ENCODE measurements at regions not wholly inside any gene's neighbourhood (a gene's known extent, or its start where the extent isn't known, plus 50 kb on each side); places are given as distances from the start of the nearest gene placed in this dataset.
"Not testable (repeated sequence)": the region's sequence is repeated elsewhere in the genome, so short reads cannot be mapped to it uniquely, and the experiment has no call there.

DNA sequence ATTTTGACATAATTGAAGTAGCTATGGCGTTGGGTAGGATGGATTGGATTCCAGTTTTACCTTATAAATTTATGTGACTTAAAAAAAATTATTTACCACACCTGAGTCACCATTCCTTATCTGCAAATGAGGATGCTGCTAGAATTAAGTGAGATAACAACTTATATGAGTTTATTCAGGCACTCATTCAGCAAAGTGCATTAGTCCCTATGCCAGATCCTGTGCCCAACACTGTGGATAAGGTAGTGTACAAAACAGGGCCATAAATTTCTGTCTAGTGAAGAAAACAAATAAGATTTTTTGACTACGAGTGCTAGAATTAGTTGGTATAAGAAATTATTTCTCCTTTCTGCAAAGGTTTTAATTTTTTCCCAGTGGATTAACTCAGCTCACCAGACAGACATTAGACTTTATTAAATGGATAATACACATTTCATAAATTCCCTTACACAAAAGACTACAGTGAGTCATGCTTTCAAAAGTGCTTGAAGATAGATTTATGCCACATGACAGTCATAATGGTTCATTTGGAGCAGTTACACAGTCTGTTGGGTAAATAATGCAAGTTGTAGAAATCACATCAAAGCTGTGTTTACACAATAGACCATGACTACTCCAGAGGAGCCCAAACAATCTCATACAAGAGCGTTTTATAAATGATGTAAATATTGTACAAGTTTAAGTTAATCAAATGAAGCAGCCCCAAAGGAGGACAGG, 129.9 kb upstream of the TGFBR2 start:
- no peak for DNase-seq

DNA sequence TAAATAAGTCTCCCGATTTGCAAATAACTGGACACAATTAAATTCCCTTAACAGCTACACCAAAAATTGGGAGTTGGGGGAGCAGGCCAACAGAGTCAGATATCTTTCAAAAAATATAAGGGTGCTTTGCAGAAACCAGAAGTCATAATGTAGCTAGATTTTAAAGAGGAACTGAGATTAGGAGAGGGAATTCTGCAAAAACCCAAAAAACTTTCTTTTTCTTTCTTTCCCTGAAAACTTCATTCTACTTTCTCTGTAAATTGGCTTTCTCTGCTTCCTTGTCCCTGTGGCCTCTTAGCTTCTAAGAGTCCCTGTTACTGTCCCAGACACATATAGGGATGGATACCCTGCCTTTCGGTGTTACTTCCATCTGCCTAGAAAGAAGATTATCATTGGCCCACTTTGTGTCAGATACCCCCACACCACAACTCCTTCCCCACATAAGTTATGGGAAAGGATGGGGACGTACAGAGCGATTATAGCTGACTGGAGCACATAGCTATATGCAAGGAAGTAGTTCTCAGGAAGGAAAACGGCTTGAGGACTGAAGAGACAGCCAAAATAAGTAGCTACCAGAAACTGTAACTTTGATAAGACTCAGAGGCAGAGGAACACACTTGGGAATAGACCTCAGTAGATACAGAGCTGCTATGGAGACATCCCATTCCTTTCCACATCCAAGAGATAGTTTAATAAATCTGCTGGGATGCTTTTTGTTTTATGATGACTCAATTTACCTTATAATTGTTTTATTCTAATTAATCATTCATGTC, 129.1 kb upstream of the TGFBR2 start:
- no peak for DNase-seq

DNA sequence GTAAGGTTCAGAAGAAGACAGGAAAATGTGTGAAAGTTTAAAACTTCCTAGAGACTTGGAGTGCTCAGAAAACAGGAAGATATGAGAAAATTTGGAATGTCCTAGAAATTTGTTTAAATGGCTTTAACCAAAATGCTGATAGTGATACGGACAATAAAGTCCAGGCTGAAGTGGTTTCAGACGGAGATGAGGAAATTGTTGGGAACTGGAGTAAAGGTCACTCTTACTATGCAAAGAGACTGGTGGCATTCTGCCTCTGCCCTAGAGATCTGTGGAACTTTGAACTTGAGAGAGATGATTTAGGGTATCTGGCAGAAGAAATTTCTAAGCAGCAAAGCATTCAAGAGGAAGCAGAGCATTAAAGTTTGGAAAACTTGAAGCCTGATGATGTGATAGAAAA, 126.7 kb upstream of the TGFBR2 start:
- DNase-seq: not testable (repeated sequence)

DNA sequence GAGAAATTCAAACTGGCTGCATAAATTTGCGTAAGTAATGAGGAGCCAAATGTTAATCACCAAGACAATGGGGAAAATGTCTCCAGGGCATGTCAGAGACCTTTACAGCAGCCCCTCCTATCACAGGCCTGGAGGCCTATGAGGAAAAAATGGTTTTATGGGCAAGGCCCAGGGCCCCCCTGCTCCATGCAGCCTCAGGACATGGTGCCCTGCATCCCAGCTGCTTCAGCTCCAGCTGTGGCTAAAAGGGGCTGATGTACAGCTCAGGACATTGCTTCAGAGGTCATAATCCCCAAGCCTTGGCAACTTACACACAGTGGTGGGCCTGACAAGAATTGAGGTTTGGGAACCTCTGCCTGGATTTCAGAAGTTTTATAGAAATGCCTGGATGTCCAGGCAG, 126.2 kb upstream of the TGFBR2 start:
- DNase-seq: not testable (repeated sequence)

DNA sequence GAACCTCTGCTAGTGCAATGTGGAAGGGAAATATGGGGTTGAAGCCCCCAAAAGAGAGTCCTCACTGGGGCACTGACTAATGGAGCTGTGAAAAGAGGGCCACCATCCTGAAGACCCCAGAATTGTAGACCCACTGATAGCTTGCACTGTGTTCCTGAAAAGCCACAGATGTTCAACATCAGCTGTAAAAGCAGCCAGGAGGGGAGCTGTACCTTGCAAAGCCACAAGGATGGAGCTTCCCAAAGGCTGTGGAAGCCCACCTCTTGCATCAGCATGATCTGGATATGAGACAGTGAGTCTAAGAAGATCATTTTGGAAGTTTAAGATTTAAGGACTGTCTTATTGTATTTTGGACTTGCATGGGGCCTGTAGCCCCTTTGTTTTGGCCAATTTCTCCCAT, 125.8 kb upstream of the TGFBR2 start:
- no peak for DNase-seq

DNA sequence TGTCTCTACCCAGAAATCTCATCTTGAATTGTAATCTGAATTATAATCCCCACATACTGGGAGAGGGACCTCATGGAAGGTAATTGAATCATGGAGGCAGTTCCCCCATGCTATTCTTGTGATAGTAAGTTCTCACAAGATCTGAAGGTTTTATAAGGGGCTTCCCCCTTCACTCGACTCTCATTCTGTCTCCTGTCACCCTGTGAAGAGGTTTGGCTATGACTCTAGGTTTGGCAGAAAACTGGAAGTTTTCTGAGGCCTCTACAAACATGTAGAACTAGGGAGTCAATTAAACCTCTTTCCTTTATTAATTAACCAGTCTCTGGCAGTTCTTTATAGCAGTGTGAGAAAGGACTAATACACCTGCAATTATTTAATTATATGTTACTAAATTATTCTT, 125.2 kb upstream of the TGFBR2 start:
- no peak for DNase-seq

DNA sequence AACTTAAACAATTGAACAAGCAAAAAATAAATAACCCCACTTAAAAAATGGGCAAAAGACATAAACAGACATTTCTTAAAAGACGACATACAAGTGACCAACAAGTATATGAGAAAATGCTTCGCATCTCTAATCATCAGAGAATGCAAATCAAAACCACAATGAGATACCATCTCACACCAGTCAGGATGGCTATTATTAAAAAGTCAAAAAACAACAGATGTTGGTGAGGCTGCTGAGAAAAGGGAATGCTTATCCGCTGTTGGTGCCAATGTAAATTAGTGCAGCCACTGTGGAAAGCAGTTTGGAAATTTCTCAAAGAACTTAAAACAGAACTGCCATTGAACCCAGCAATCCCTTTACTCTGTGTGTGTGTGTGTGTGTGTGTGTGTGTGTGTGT, 122.2 kb upstream of the TGFBR2 start:
- not testable (repeated sequence) for DNase-seq

DNA sequence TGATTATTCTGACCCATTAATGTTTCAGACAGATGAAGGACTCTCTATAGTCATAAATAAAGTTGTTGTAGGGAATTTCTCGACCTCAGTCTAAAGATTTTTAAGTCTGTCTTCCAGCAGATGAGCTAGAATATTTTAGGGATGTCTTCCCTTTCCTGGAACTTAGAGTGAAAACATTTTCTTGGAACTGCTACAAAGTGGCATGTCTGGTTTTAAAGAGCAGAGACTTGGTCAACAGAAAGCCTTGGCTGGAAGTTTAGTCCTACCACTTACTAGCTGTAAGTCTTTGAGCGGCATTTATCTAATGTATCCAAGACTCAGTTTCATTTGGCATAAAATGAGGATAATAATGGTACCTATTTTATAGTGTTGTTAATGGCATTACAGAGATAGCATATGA, 120.0 kb upstream of the TGFBR2 start:
- no peak for DNase-seq

DNA sequence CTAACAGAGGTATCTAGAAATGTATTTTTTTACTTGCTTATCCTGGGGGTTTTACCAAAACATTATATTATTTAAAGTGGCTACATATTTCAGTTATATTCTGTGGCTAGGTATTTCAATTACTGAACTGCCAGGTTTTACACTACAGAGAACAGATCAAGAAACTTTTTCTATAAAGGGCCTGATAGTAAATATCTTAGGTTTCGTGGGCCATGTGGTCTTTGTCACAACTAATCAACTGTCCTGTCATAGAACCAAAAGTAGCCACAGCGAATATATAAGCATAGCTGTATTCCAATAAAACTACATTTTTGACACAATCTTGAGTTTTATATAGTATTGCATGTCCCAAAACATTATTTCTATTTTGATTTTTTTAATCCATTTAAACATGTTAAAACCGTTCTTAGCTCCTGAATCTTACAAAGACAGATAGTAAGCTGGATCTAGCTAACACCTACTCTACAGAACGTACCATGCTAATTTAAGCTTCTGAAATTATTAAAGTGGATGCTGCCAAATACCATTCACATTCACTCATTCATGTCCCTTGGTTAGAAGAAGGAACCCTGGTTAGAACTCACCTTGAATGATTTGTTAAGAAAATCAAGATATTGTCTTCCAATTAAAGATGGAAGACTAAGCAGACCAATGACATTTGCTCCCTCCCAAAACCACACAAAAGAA, 118.2 kb upstream of the TGFBR2 start:
- DNase-seq: no peak

DNA sequence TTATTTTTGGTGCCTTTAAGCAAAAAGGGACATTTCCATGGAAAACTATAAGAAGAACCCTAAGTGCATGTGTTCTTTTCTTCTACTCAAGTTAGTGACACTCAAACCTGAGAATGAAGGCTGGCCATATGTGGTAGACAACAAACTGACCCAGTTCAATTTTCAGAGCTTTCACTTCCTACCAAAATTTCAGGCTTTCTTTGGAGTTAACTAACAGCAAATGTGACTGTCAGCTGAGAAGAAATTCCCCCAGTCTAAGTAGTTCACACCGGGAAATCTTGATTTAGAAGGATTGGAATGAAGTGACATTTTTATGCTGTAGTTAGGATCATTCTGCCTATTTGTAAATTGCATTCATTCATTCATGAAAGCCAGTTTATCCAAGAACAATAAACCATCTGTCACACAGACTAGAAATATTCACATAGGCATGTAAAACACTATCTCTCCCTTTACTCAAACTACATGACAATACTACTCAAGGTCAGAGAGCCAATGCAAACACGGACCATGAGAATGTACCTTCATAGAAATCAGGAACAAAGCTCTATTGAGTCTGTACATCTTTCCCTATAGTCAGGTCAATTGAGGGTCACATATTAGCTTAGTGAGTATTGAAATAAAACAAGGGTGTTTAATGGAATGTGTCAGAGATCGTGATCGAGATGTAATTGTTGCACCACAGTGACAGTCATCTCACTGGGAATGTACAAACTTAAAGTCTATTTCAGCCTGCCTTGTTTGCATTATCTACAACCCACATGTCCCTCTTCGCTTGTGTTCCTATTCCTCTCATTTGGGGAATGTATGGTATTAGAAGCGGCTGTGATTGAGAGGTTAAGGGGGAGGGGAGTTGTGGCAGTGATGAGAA, 113.8 kb upstream of the TGFBR2 start:
- no peak for DNase-seq

DNA sequence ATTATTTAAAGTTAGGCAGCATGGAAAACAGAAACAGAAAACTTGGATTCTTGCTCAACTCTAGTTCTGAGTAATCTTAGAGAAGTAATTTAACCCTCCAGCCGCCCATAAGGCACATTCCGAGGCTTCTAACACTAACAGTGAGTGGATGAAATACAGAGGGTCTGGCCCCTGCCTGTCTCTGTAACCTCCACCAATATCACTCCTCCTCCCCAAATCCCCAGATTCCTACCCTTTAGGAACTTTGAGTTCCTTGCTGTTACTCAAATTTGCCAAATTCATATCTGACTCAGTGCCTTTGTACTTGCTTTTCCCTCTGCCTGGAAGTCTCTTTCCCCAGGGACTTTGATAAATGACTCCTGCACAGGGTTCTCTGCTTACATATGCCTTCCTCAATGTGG, 112.5 kb upstream of the TGFBR2 start:
- no peak for DNase-seq

DNA sequence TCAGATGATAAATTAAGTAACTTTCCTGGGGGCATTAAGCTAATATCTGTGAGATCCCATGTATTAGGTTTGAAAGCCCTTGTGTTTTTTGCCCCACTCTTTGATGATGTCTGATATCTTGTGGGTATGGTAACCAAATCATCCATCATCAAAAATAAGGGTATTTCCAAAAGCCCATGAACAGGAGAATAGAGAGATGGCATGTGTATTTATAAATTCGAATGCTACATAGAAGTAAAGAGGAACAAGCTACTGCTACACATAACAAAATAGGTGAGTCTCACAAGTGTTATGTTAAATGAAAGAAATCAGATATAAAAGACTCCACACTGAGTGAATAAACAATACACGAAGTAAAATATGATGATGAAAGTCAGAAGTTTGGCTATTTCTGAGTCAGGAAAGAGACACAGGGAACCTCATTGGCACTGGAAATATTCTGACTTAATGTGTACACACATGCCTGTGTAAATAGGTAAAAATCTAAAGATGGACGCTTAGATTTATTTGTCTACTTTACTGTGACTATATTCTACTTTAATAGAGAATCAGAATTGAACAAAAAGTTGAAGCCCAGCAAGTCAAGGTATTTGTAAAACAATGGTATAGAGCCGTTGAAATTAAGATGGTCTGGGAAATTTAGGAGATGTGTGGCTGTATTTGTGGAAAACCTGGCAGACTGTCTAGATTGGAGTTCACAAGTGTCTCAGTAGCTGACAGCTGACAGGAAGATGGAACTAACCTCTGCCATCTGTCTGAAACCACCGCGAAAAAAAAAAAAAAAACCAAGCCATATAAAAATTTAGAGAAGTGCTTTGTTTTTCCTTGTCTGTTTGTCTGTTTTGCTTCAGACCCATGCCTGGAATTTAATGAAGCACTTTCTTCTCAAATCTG, 111.0 kb upstream of the TGFBR2 start:
- no peak for DNase-seq

DNA sequence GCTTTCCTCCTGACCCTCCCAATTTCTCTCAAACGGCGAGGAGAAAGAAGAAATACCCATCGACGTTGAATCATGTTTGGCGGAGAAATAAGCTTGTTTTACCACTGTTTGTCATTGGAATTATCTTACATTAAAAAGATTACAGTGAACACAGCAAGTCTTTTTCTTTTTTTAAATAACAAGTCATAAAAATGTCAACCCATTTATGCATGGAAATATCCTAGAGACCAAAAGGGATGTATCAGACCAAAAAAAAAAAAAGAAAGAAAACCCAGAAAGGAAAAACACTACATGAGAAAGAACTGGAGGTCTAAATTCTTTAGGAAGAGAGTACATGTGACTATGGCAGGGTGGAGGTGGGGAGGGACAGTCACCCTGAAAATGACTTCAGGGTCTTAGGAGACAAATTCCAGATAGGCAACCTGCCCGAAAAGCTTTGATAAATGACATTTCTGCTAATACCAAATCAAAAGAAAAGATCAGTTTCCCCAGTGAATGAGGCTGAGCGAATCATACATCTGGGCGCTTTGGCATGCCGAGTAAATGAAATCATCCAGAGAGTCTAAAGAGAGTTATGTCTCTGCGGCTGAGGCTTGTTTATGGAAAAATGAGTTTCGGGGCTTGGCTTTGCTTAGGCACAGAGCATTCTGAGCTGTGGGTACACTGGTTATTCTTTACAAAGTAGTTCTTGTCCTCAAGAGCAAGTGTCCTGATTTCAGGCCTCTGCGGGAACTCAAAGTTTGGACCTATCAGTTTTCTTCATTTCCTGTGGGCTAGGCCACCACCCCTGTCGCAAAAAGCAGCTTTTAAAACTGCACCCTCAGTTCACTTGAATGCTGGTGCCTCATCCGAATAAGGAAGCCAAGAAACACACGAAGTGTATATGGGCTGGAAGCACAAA, 110.1 kb upstream of the TGFBR2 start:
- no peak for DNase-seq

DNA sequence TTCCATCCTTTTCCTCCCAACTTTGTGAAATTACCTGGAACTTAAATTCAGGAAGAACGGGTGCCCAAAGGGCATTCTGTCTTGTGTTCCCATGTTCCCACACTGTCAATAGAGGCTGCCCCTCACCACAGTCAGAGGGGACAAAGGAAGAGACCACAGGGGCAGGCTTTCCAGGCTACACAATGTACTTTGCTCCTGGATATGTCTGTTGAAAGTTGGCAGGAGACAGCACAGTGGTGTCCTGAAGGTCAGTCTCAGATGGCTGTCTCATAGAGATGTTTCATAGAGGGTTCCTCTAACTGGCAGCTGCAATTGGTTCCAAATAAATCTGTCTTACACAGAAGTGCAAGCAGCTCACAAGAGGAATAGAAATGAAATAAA, 107.8 kb upstream of the TGFBR2 start:
- DNase-seq: no peak

DNA sequence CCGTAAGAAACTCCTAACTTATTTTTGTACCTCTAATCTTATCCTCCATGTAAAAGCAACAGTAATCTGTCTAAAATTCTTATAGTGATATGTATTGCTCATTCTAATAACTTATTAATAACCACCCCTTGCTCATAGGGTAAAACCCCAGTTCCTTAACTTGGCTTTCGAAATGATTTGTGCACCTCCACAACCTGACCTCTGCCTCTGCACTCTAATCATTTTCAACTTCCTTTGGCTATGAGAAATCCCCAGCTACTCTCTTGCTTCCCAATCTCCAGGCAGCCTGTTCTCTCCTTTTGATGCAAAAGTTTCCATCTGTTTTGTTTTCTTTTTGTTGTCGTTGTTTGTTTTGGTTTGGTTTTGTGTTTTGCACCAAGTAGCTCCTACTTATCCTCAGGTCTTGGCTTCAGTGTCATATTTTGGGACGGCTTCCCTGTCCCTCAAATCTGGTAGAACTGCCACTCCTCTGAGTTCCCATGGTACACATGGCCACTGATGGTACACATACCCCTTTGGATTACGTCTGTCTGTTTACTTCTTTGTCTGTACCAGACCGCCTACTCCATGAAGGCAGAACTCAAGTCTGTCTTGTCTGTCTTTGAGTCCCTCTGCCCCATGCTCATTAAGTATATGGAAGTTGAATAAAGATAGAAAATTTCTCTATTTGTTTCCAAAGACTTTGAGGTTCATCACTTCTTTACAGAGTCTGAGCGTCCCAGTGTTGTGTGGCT, 105.6 kb upstream of the TGFBR2 start:
- DNase-seq: no peak

DNA sequence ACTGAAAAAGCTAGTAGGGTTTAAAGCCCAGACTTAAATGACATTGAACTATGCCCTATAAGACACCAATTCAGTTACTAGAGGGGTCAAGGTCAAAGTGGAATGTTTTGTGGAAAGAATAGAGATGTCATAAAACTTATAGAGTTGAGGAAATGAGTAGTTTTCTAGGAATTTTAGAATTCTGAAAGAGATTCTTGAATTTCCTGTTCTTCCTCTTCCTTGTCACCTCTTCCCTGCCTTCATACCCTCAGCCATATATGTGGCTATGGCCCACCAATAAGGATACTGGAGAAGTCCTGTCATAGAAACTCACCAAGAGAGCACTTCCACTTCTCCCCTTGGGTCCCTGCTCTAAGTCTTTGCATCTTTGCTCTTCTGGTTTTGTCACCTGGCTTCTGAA, 104.9 kb upstream of the TGFBR2 start:
- DNase-seq: no peak

DNA sequence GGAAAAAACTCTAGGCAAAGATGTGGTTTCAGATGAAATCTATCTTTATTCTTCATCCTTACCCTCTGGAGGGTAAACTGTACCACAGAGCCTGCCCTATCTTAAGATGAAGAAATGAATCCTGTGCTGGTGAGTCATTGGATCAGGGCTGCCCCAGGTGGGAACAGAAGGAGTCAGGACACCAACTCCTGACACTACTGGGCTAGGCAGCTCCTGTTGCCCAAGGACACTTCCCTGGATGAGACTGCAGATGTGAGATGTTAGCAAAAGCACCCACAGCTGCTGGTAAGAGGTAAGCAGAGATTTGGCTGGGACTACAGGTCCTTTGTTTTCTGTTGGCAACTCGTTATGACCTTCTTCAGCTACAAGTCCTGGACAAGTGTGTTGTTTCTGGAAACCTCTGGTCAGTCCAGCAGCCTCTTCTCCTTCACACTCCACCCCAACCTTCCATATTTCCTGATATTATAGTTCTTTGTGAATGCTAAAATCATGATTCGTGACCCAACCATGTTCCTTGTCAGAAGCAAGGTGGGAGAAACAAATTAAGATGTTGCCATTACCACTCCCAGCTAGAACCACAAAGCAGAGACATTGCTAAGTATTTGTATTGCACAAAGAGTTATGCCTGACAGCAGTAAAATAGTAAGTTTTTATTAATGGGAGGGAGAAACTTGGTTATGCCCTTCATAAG, 104.2 kb upstream of the TGFBR2 start:
- no peak for DNase-seq

DNA sequence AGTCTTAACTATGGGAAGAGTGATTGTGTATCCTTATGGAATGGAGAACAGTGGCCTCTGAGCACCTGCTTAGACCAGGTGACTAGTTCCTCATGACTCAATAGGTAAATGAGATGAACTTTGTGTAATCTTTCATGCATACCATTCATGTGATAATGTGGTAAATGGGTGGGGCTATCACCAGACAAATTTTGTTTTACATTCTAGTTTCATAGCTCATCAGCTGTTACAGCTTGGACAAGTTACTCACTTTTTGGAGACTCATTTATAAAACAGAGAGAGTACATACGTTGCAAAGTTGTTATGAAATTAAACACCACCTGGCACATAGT, 103.7 kb upstream of the TGFBR2 start:
- no peak for DNase-seq

DNA sequence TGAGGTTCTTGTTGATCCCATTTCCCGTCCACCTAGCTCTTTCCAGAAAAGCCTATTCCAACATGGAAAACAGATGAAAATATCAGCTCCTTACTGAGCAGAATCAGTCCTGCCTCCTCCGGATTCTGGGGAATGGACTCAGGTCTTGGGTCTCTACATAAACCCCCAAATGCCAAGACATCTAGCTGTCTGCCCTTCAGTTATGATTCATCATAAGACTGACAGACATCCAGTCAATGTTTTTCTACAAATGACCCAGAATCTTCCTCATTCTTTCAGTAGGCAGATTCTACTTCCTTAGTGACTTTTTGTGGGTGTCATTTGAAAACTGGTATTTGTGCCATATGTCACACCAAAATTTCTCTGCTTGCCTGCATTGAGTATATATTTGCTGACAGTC, 103.0 kb upstream of the TGFBR2 start:
- no peak for DNase-seq

DNA sequence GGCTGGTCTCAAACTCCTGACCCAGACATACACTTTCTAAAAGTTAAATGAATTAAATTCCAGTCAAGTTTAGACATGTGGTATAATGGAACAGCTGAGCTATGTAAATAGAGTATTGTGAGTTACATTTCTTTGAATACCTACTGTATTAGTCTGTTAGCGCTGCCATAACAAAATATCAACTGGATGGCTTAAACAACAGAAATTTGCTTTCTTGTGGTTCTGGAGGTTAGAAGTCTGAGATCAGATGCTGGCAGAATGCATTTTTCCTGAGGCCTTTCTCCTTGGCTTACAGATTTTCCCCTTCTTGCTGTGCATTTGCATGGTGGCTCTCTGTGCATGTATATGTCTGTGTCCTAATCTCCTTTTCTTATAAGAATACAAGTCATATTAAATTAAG, 101.5 kb upstream of the TGFBR2 start:
- DNase-seq: no peak
